Esophagus squamous epithelium (tissue), 5 donors: ENCODE measurements at regions not wholly inside any gene's neighbourhood (a gene's known extent, or its start where the extent isn't known, plus 50 kb on each side); places are given as distances from the start of the nearest gene placed in this dataset.

Source experiments
- DNase-seq: peaks from one replicate; lab custom pipeline; 2025; lab: John Stamatoyannopoulos, UW
- H3K27ac ChIP-seq, 4 donors: fragments of 200-600 bp; sonication (generic); one replicate each; pipeline ENCODE4 v1.5.1; 2016 to 2019; ENCODE audit warnings: mild to moderate bottlenecking in 1 of 4
- H3K27me3 ChIP-seq, 4 donors: fragments of 200-600 bp; sonication (generic); 1 replicate in 3 of 4; 2 replicates in 1 of 4; pipeline versions ENCODE4 v1.5.1 to v1.6.0; 2017 to 2021; ENCODE audit warnings: antibody characterized with exemption in 1 of 4
- H3K36me3 ChIP-seq, 3 donors: fragments of 200-600 bp; sonication (generic); one replicate each; pipeline ENCODE4 v1.5.1; 2016 to 2019
- H3K4me1 ChIP-seq, 3 donors: fragments of 200-600 bp; sonication (generic); one replicate each; pipeline ENCODE4 v1.5.1; 2017 to 2019
- H3K4me3 ChIP-seq, 4 donors: fragments of 200-600 bp; sonication (generic); 1 replicate in 3 of 4; 2 replicates in 1 of 4; pipeline ENCODE4 v1.5.1; 2016 to 2019; ENCODE audit warnings: mild to moderate bottlenecking in 2 of 4, moderate library complexity in 1 of 4
- H3K9me3 ChIP-seq, 3 donors: fragments of 200-600 bp; sonication (generic); one replicate each; pipeline ENCODE4 v1.5.1; 2016 to 2019
- CTCF ChIP-seq, 6 experiments: fragments of 450-650 bp in 4 of 6; fragments of 200-600 bp in 2 of 6; sonication (generic) in 2 of 6; IDR thresholded peaks; one replicate each; pipeline ENCODE4 v1.5.1; 2016 to 2019; ENCODE audit warnings: antibody characterized with exemption in 6 of 6, mild to moderate bottlenecking in 4 of 6, moderate library complexity in 4 of 6
- POLR2A ChIP-seq, 4 donors: fragments of 450-650 bp; IDR thresholded peaks; one replicate each; pipeline ENCODE4 v1.6.1; 2017; ENCODE audit warnings: antibody characterized with exemption in 4 of 4, mild to moderate bottlenecking in 4 of 4, moderate library complexity in 3 of 4
- WGBS, 2 donors: methylation state at CpG; one replicate each; pipeline ENCODE4 v1.1.5; 2018; 5-methylcytosine and 5-hydroxymethylcytosine counted together
- intact Hi-C: fragments of 100-400 bp; cut with DNase I; formaldehyde crosslinking; loops from one replicate; pipeline ENCODE4 v1.15.0; 2022
- donor health status: DM: yes; HTN: yes; CAD: no.

- no peaks in the 10 kb centered on the region for H3K4me1 ChIP-seq
- no peaks in the 10 kb centered on the region for H3K27me3 ChIP-seq
- H3K36me3 ChIP-seq: no peaks in the 10 kb centered on the region
- H3K9me3 ChIP-seq: no peaks in the 10 kb centered on the region
- H3K27ac ChIP-seq: no peak overlapping the region
- no peak for DNase-seq
- 79 to 90% methylated on average over 2 of the region's 2 CpGs for WGBS, 2 donors
- intact Hi-C loops: no loop called here
- no peak for TF ChIP-seq POLR2A (IDR thresholded peaks at IDR 0.05)
- TF ChIP-seq CTCF (IDR thresholded peaks at IDR 0.05): no peak
- no peak overlapping the region for H3K4me3 ChIP-seq
These were observed 609.6 kb downstream of the TAF11L14 start for GRCh38 chr5:18243846-18244245.

- no peaks in the 10 kb centered on the region for H3K36me3 ChIP-seq
- no peaks in the 10 kb centered on the region for H3K4me1 ChIP-seq
- H3K27me3 ChIP-seq: no peaks in the 10 kb centered on the region
- DNase-seq: no peak
- intact Hi-C loops: no loop called here
- no peak overlapping the region for H3K4me3 ChIP-seq
- no peak overlapping the region for H3K27ac ChIP-seq
- TF ChIP-seq POLR2A (IDR thresholded peaks at IDR 0.05) (no peak), CTCF (IDR thresholded peaks at IDR 0.05) (no peak)
- H3K9me3 ChIP-seq: no peaks in the 10 kb centered on the region
These were observed 610.0 kb downstream of the TAF11L14 start for GRCh38 chr5:18244309-18244708.

GRCh38 chr5:18252559-18252958, 618.3 kb downstream of the TAF11L14 start:
- WGBS, 2 donors: 79 to 84% methylated on average over 1 to 3 of the region's 3 CpGs
- Histone ChIP-seq H3K4me1 (no peaks in the 10 kb centered on the region), H3K9me3 (peaks cover 0 to 12% (median 7%) of the 10 kb centered on the region in 3 donors), H3K4me3 (no peak overlapping the region), H3K27ac (no peak overlapping the region), H3K36me3 (no peaks in the 10 kb centered on the region), H3K27me3 (no peaks in the 10 kb centered on the region)
- no peak for DNase-seq
- TF ChIP-seq CTCF (IDR thresholded peaks at IDR 0.05): no peak
- no peak for TF ChIP-seq POLR2A (IDR thresholded peaks at IDR 0.05)
- intact Hi-C loops: no loop called here

GRCh38 chr5:18264126-18264882, 630.0 kb downstream of the TAF11L14 start:
- no peak for DNase-seq
- TF ChIP-seq CTCF (IDR thresholded peaks at IDR 0.05): no peak
- no peak for TF ChIP-seq POLR2A (IDR thresholded peaks at IDR 0.05)
- Histone ChIP-seq H3K27me3 (no peaks in the 10 kb centered on the region), H3K4me3 (no peak overlapping the region), H3K9me3 (no peaks in the 10 kb centered on the region), H3K27ac (no peak overlapping the region), H3K4me1 (no peaks in the 10 kb centered on the region), H3K36me3 (no peaks in the 10 kb centered on the region)
- 83 to 90% methylated on average over 3 of the region's 3 CpGs for WGBS, 2 donors
- intact Hi-C loops: no loop called here

GRCh38 chr5:18270635-18271338, 636.5 kb downstream of the TAF11L14 start:
- no peak for DNase-seq
- TF ChIP-seq CTCF (IDR thresholded peaks at IDR 0.05) (no peak), POLR2A (IDR thresholded peaks at IDR 0.05) (no peak)

More at GRCh38 chr5:18270635-18271338, 636.5 kb downstream of the TAF11L14 start:
- no peak overlapping the region for H3K4me3 ChIP-seq
- H3K27ac ChIP-seq: no peak overlapping the region
- intact Hi-C loops: no loop called here
- no peaks in the 10 kb centered on the region for H3K36me3 ChIP-seq
- H3K9me3 ChIP-seq: no peaks in the 10 kb centered on the region
- WGBS, 2 donors: 49 to 69% methylated on average over 4 of the region's 4 CpGs
- no peaks in the 10 kb centered on the region for H3K27me3 ChIP-seq
- no peaks in the 10 kb centered on the region for H3K4me1 ChIP-seq
